Suprapubic skin (tissue), 4 donors: ENCODE measurements at regions not wholly inside any gene's neighbourhood (a gene's known extent, or its start where the extent isn't known, plus 50 kb on each side); places are given as distances from the start of the nearest gene placed in this dataset.

ENCODE experiments used
- DNase-seq, 2 donors: peaks; one replicate each; pipeline ENCODE4 v3.0.0-alpha.2; 2019; ENCODE audit warnings: low spot score in 2 of 2
- H3K27ac ChIP-seq: fragments of 200-600 bp; sonication (generic); one replicate; pipeline ENCODE4 v1.5.1; 2019
- H3K27me3 ChIP-seq: fragments of 200-600 bp; sonication (generic); one replicate; pipeline ENCODE4 v1.5.1; 2019
- H3K36me3 ChIP-seq: fragments of 200-600 bp; sonication (generic); one replicate; pipeline ENCODE4 v1.5.1; 2019
- H3K4me1 ChIP-seq: fragments of 200-600 bp; sonication (generic); one replicate; pipeline ENCODE4 v1.5.1; 2019
- H3K4me3 ChIP-seq: fragments of 200-600 bp; sonication (generic); one replicate; pipeline ENCODE4 v1.5.1; 2019; ENCODE audit warnings: mild to moderate bottlenecking
- H3K9me3 ChIP-seq: fragments of 200-600 bp; sonication (generic); one replicate; pipeline ENCODE4 v1.5.1; 2019
- CTCF ChIP-seq, 2 donors: fragments of 200-600 bp in 1 of 2; fragments of 450-650 bp in 1 of 2; sonication (generic) in 1 of 2; IDR thresholded peaks; one replicate each; pipeline ENCODE4 v1.5.1; 2016 to 2019; ENCODE audit warnings: antibody characterized with exemption in 2 of 2, mild to moderate bottlenecking in 1 of 2, moderate library complexity in 1 of 2
- EP300 ChIP-seq: sonication (generic); formaldehyde crosslinking; IDR thresholded peaks from one replicate; pipeline ENCODE4 v1.6.1; 2017; ENCODE audit warnings: antibody characterized with exemption
- POLR2A ChIP-seq, 2 donors: fragments of 450-650 bp; IDR thresholded peaks; one replicate each; pipeline ENCODE4 v1.6.1; 2017; ENCODE audit warnings: antibody characterized with exemption in 2 of 2, mild to moderate bottlenecking in 2 of 2, moderate library complexity in 2 of 2
- POLR2AphosphoS5 ChIP-seq, 3 donors: sonication (generic); formaldehyde crosslinking; IDR thresholded peaks; one replicate each; pipeline ENCODE4 v1.6.1; 2017; ENCODE audit warnings: antibody characterized with exemption in 3 of 3
- WGBS: methylation state at CpG from one replicate; pipeline ENCODE4 v1.1.5; 2018; 5-methylcytosine and 5-hydroxymethylcytosine counted together

- H3K9me3 ChIP-seq = no peaks in the 10 kb centered on the region
- peak overlapping the region; percentile 84 for H3K27ac ChIP-seq
- H3K4me1 ChIP-seq = peaks cover 71% of the 10 kb centered on the region
- H3K36me3 ChIP-seq = no peaks in the 10 kb centered on the region
- WGBS = 84% methylated on average over 2 of the region's 2 CpGs
- H3K4me3 ChIP-seq = no peak overlapping the region
- no peaks in the 10 kb centered on the region for H3K27me3 ChIP-seq
- TF ChIP-seq EP300 = no peak
- TF ChIP-seq POLR2AphosphoS5 (IDR thresholded peaks at IDR 0.05) = no peak
- no peak for TF ChIP-seq POLR2A (IDR thresholded peaks at IDR 0.05)
- TF ChIP-seq CTCF (IDR thresholded peaks at IDR 0.05) = no peak
- no peak for DNase-seq
Observed at GRCh38 chr14:50037240-50037639, 79.1 kb downstream of the VCPKMT start.

- no peak for DNase-seq
- TF ChIP-seq CTCF (IDR thresholded peaks at IDR 0.05) = no peak
- no peak for TF ChIP-seq POLR2AphosphoS5 (IDR thresholded peaks at IDR 0.05)
- no peak for TF ChIP-seq POLR2A (IDR thresholded peaks at IDR 0.05)
- no peak for TF ChIP-seq EP300
- H3K27ac ChIP-seq = peak overlapping the region; percentile 84
Observed at GRCh38 chr14:50037852-50038251, 78.5 kb downstream of the VCPKMT start.

GRCh38 chr14:50038398-50039119, 77.8 kb downstream of the VCPKMT start:
- H3K4me3 ChIP-seq = no peak overlapping the region
- peaks cover 75% of the 10 kb centered on the region for H3K4me1 ChIP-seq
- no peaks in the 10 kb centered on the region for H3K9me3 ChIP-seq
- no peaks in the 10 kb centered on the region for H3K27me3 ChIP-seq
- H3K27ac ChIP-seq = peak overlapping the region; percentile 84
- TF ChIP-seq POLR2A (IDR thresholded peaks at IDR 0.05) (no peak), EP300 (no peak), CTCF (IDR thresholded peaks at IDR 0.05) (peak in 1 of 2 donors; percentile 27), POLR2AphosphoS5 (IDR thresholded peaks at IDR 0.05) (peak in 1 of 3 donors; percentile 66)
- no peaks in the 10 kb centered on the region for H3K36me3 ChIP-seq
- 30% methylated on average over 4 of the region's 4 CpGs for whole genome bisulfite sequencing
- DNase-seq = no peak

More at GRCh38 chr14:50037852-50038251, 78.5 kb downstream of the VCPKMT start:
- Histone ChIP-seq H3K4me3 (no peak overlapping the region), H3K27me3 (no peaks in the 10 kb centered on the region), H3K4me1 (peaks cover 70% of the 10 kb centered on the region), H3K9me3 (no peaks in the 10 kb centered on the region), H3K36me3 (no peaks in the 10 kb centered on the region)
- WGBS = 40% methylated on average over 6 of the region's 6 CpGs

GRCh38 chr14:50039120-50039517, 77.3 kb downstream of the VCPKMT start:
- H3K27ac ChIP-seq = peak overlapping the region; percentile 84
- H3K4me1 ChIP-seq = peaks cover 80% of the 10 kb centered on the region
- H3K36me3 ChIP-seq = no peaks in the 10 kb centered on the region
- TF ChIP-seq POLR2A (IDR thresholded peaks at IDR 0.05) = no peak
- no peak for TF ChIP-seq EP300
- no peak for TF ChIP-seq CTCF (IDR thresholded peaks at IDR 0.05)
- no peak for TF ChIP-seq POLR2AphosphoS5 (IDR thresholded peaks at IDR 0.05)
- no peaks in the 10 kb centered on the region for H3K9me3 ChIP-seq
- H3K27me3 ChIP-seq = no peaks in the 10 kb centered on the region
- no peak for DNase-seq
- H3K4me3 ChIP-seq = no peak overlapping the region
- 77% methylated on average over 4 of the region's 4 CpGs for WGBS

- no peaks in the 10 kb centered on the region for H3K27me3 ChIP-seq
- no peaks in the 10 kb centered on the region for H3K9me3 ChIP-seq
- 51% methylated on average over 5 of the region's 9 CpGs for WGBS
- H3K4me1 ChIP-seq = peaks cover 83% of the 10 kb centered on the region
- no peaks in the 10 kb centered on the region for H3K36me3 ChIP-seq
- peak in 1 of 2 donors; percentile 19 for TF ChIP-seq CTCF (IDR thresholded peaks at IDR 0.05)
- no peak for TF ChIP-seq POLR2AphosphoS5 (IDR thresholded peaks at IDR 0.05)
- H3K27ac ChIP-seq = peak overlapping the region; percentile 84
- DNase-seq = peak in 1 of 2 donors; percentile 76
- no peak overlapping the region for H3K4me3 ChIP-seq
Observed at GRCh38 chr14:50039734-50040400, 76.5 kb downstream of the VCPKMT start.
